HCT116 (cell line): ENCODE measurements at regions not wholly inside any gene's neighbourhood (a gene's known extent, or its start where the extent isn't known, plus 50 kb on each side); places are given as distances from the start of the nearest gene placed in this dataset.

Experiments
- ATAC-seq: fragments of 200-7000 bp; cut with Tn5 transposase; 2 replicates; pipeline ENCODE4 v1.9.1; 2020; ENCODE audit warnings: mild to moderate bottlenecking, moderate library complexity
- BruUV-seq: library from RNA; stranded (reverse); fragments of 400-500 nt; replicated peaks from 2 replicates; lab custom pipeline; 2021; lab: Mats Ljungman, UMichigan
- CTCF ChIA-PET: fragments of 300-600 bp; sonication (Branson Sonifier 250); formaldehyde crosslinking; loops from one replicate; lab custom pipeline; 2021; ENCODE audit warnings: antibody characterized with exemption; lab: Charles Lee
- POLR2A ChIA-PET: fragments of 300-600, 350-600 bp; sonication (Branson Sonifier 250); formaldehyde crosslinking; loops from one replicate; lab custom pipeline; 2021; ENCODE audit warnings: antibody characterized with exemption; lab: Charles Lee
- RAD21 ChIA-PET, 2 experiments: fragments of 300-600 bp; sonication (Branson Sonifier 250); formaldehyde crosslinking; loops; one replicate each; lab custom pipeline; 2023; ENCODE audit warnings: low total read pairs in 2 of 2; ENCODE audit not compliant: uncharacterized antibody in 2 of 2, unreplicated experiment in 2 of 2, low non-redundant PET in 1 of 2; lab: Charles Lee
- DNase-seq: peaks from one replicate; pipeline ENCODE4 v3.0.0-alpha.2; 2010; ENCODE audit warnings: low read depth, low spot score
- H2AFZ ChIP-seq: fragments of 200-600 bp; shearing (Covaris generic), sonication (generic); 2 replicates; pipeline ENCODE4 v1.6.1; 2017; ENCODE audit warnings: low read depth, mixed run types, mixed read lengths, antibody characterized with exemption, low read length; ENCODE audit not compliant: poor library complexity, severe bottlenecking
- H3K27ac ChIP-seq: 2 replicates; pipeline ENCODE4 v1.5.1; 2012; ENCODE audit warnings: low read depth, low read length
- H3K27me3 ChIP-seq: fragments of 200-600 bp; sonication (generic); 2 replicates; pipeline ENCODE4 v1.6.1; 2016; ENCODE audit warnings: mixed run types, low read length, mixed read lengths; ENCODE audit not compliant: insufficient read depth
- H3K36me3 ChIP-seq, 2 experiments: fragments of 200-500 bp in 1 of 2; fragments of 200-600 bp in 1 of 2; sonication (Bioruptor generic) in 1 of 2; sonication (generic) in 1 of 2; 2 replicates each; pipeline versions ENCODE4 v1.5.1 to v1.6.1; 2014 to 2016; ENCODE audit warnings: low read length in 2 of 2, inconsistent platforms in 1 of 2, mixed read lengths in 1 of 2, mixed run types in 1 of 2; ENCODE audit not compliant: insufficient read depth in 2 of 2, control insufficient read depth in 1 of 2
- H3K4me1 ChIP-seq, 2 experiments: fragments of 200-600 bp in 1 of 2; sonication (generic) in 1 of 2; 2 replicates each; pipeline versions ENCODE4 v1.5.1 to v1.6.1; 2012 to 2017; ENCODE audit warnings: low read length in 2 of 2, inconsistent platforms in 1 of 2, mild to moderate bottlenecking in 1 of 2, mixed read lengths in 1 of 2, mixed run types in 1 of 2, moderate library complexity in 1 of 2; ENCODE audit not compliant: insufficient read depth in 2 of 2, control insufficient read depth in 1 of 2
- H3K4me2 ChIP-seq: fragments of 200-600 bp; sonication (generic); 2 replicates; pipeline ENCODE4 v1.6.1; 2017; ENCODE audit warnings: mixed run types, low read length, mixed read lengths
- H3K4me3 ChIP-seq, 2 experiments: fragments of 200-600 bp in 1 of 2; sonication (generic) in 1 of 2; replicated peaks in 1 of 2; 2 replicates each; pipeline ENCODE4 v1.5.1; 2011 to 2016; ENCODE audit warnings: low read length in 2 of 2, control low read depth in 1 of 2, low read depth in 1 of 2, mild to moderate bottlenecking in 1 of 2, mixed read lengths in 1 of 2, mixed run types in 1 of 2
- H3K79me2 ChIP-seq: fragments of 200-600 bp; sonication (generic); 2 replicates; pipeline ENCODE4 v1.6.1; 2017; ENCODE audit warnings: mild to moderate bottlenecking, mixed run types, low read length, moderate library complexity, mixed read lengths; ENCODE audit not compliant: insufficient read depth
- H3K9ac ChIP-seq: fragments of 200-600 bp; sonication (generic); 2 replicates; pipeline ENCODE4 v1.6.1; 2016; ENCODE audit warnings: low read length, mixed read lengths
- H3K9me2 ChIP-seq: fragments of 200-600 bp; sonication (generic), shearing (Covaris generic); 2 replicates; pipeline ENCODE4 v1.6.1; 2017; ENCODE audit warnings: mixed run types, mild to moderate bottlenecking, moderate library complexity; ENCODE audit not compliant: insufficient read depth
- H3K9me3 ChIP-seq, 2 experiments: fragments of 200-500 bp in 1 of 2; fragments of 200-600 bp in 1 of 2; sonication (Bioruptor generic) in 1 of 2; sonication (generic) in 1 of 2; 2 replicates each; pipeline ENCODE4 v1.6.1; 2014 to 2017; ENCODE audit warnings: low read length in 2 of 2, mixed read lengths in 2 of 2, inconsistent platforms in 1 of 2, low read depth in 1 of 2, mild to moderate bottlenecking in 1 of 2, mixed run types in 1 of 2, moderate library complexity in 1 of 2; ENCODE audit not compliant: control insufficient read depth in 1 of 2, insufficient read depth in 1 of 2
- H4K20me1 ChIP-seq: fragments of 200-600 bp; sonication (generic), shearing (Covaris generic); 2 replicates; pipeline ENCODE4 v1.6.1; 2017; ENCODE audit warnings: mixed run types, mild to moderate bottlenecking, moderate library complexity; ENCODE audit not compliant: insufficient read depth
- CBX3 ChIP-seq: IDR thresholded peaks from 2 replicates; pipeline ENCODE4 v1.6.1; 2012; ENCODE audit warnings: low read depth
- EGR1 ChIP-seq: IDR thresholded peaks from 2 replicates; pipeline ENCODE4 v1.6.1; 2012; ENCODE audit warnings: low read depth
- ELF1 ChIP-seq: IDR thresholded peaks from 2 replicates; pipeline ENCODE4 v1.6.1; 2012; ENCODE audit warnings: low read depth, borderline replicate concordance
- EZH2 ChIP-seq: fragments of 200-600 bp; sonication (generic); IDR thresholded peaks from 2 replicates; pipeline ENCODE4 v1.6.1; 2017; ENCODE audit warnings: antibody characterized with exemption, mixed run types
- FOSL1 ChIP-seq: IDR thresholded peaks from 2 replicates; pipeline ENCODE4 v1.6.1; 2012; ENCODE audit warnings: low read depth
- JUND ChIP-seq: IDR thresholded peaks from 2 replicates; pipeline ENCODE4 v1.6.1; 2012
- MAX ChIP-seq: IDR thresholded peaks from 2 replicates; pipeline ENCODE4 v1.6.1; 2012
- POLR2A ChIP-seq: IDR thresholded peaks from 2 replicates; pipeline ENCODE4 v1.7.0; 2011; ENCODE audit warnings: borderline replicate concordance; ENCODE audit not compliant: insufficient read depth, insufficient read length; ENCODE audit errors: extremely low read depth
- RAD21 ChIP-seq: IDR thresholded peaks from 2 replicates; pipeline ENCODE4 v1.6.1; 2012; ENCODE audit warnings: low read depth, mild to moderate bottlenecking
- SIN3A ChIP-seq: IDR thresholded peaks from 2 replicates; pipeline ENCODE4 v1.6.1; 2012; ENCODE audit warnings: low read depth
- SP1 ChIP-seq: IDR thresholded peaks from 2 replicates; pipeline ENCODE4 v1.6.1; 2012; ENCODE audit warnings: low read depth
- SRF ChIP-seq: IDR thresholded peaks from 2 replicates; pipeline ENCODE4 v1.6.1; 2012; ENCODE audit warnings: low read depth
- TCF7L2 ChIP-seq: IDR thresholded peaks from 2 replicates; pipeline ENCODE4 v1.7.0; 2011; ENCODE audit warnings: borderline replicate concordance, inconsistent platforms; ENCODE audit not compliant: insufficient read depth, insufficient read length; ENCODE audit errors: extremely low read depth
- YY1 ChIP-seq: IDR thresholded peaks from 2 replicates; pipeline ENCODE4 v1.6.1; 2011; ENCODE audit warnings: low read length, low read depth, moderate library complexity, mild to moderate bottlenecking; ENCODE audit not compliant: insufficient replicate concordance; ENCODE audit errors: extremely low read depth
- ZFX ChIP-seq: fragments of 450-650 bp; IDR thresholded peaks from 2 replicates; pipeline ENCODE4 v1.6.1; 2017
- intact Hi-C: fragments of 100-400 bp; cut with micrococcal nuclease; formaldehyde crosslinking; loops from 2 replicates; pipeline ENCODE4 v1.10.0; 2022
- TF ChIP-seq, protein P1 (sequence below): IDR thresholded peaks from 2 replicates; pipeline ENCODE4 v1.6.1; 2012; ENCODE audit warnings: low read depth

GRCh38 chr6:144406796-144407195 is 121.7 kb downstream of the UTRN start:
- ATAC-seq (no peak), DNase-seq (no peak)
- Histone ChIP-seq H3K9me3 (no peaks in the 10 kb centered on the region), H3K4me2 (no peak overlapping the region), H3K9me2 (no peaks in the 10 kb centered on the region), H4K20me1 (no peaks in the 10 kb centered on the region), H2AFZ (no peak overlapping the region), H3K4me1 (no peaks in the 10 kb centered on the region), H3K4me3 (no peak overlapping the region), H3K36me3 (no peaks in the 10 kb centered on the region), H3K79me2 (no peaks in the 10 kb centered on the region), H3K27ac (no peak overlapping the region), H3K9ac (no peak overlapping the region), H3K27me3 (no peaks in the 10 kb centered on the region)
- RAD21 ChIA-PET: no interaction called here
- POLR2A ChIA-PET: no interaction called here
- CTCF ChIA-PET: no interaction called here
- no TSS peak for BruUV-seq
- no peak for TF ChIP-seq MAX
- no peak for TF ChIP-seq ELF1
- no peak for TF ChIP-seq FOSL1
- TF ChIP-seq, protein P1, sequence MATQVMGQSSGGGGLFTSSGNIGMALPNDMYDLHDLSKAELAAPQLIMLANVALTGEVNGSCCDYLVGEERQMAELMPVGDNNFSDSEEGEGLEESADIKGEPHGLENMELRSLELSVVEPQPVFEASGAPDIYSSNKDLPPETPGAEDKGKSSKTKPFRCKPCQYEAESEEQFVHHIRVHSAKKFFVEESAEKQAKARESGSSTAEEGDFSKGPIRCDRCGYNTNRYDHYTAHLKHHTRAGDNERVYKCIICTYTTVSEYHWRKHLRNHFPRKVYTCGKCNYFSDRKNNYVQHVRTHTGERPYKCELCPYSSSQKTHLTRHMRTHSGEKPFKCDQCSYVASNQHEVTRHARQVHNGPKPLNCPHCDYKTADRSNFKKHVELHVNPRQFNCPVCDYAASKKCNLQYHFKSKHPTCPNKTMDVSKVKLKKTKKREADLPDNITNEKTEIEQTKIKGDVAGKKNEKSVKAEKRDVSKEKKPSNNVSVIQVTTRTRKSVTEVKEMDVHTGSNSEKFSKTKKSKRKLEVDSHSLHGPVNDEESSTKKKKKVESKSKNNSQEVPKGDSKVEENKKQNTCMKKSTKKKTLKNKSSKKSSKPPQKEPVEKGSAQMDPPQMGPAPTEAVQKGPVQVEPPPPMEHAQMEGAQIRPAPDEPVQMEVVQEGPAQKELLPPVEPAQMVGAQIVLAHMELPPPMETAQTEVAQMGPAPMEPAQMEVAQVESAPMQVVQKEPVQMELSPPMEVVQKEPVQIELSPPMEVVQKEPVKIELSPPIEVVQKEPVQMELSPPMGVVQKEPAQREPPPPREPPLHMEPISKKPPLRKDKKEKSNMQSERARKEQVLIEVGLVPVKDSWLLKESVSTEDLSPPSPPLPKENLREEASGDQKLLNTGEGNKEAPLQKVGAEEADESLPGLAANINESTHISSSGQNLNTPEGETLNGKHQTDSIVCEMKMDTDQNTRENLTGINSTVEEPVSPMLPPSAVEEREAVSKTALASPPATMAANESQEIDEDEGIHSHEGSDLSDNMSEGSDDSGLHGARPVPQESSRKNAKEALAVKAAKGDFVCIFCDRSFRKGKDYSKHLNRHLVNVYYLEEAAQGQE: no peak
- no peak for TF ChIP-seq POLR2A
- no peak for TF ChIP-seq EGR1
- TF ChIP-seq RAD21: no peak
- TF ChIP-seq TCF7L2: no peak
- TF ChIP-seq ZFX: no peak
- TF ChIP-seq JUND: no peak
- no peak for TF ChIP-seq SP1
- TF ChIP-seq SRF: no peak
- TF ChIP-seq SIN3A: no peak
- no peak for TF ChIP-seq CBX3
- no peak for TF ChIP-seq YY1
- no peak for TF ChIP-seq EZH2
- intact Hi-C loops: no loop called here
